ENCODE measurements at regions not wholly inside any gene's neighbourhood (a gene's known extent, or its start where the extent isn't known, plus 50 kb on each side); places are given as distances from the start of the nearest gene placed in this dataset.
"Not testable (repeated sequence)": the region's sequence is repeated elsewhere in the genome, so short reads cannot be mapped to it uniquely, and the experiment has no call there.

- peaks cover 81% of the 10 kb centered on the region for H3K27me3 ChIP-seq (ENCODE audit: insufficient read depth, low read depth, severe bottlenecking)
- DNase-seq = no peak
- H3K9me3 ChIP-seq (ENCODE audit: severe bottlenecking) = no peaks in the 10 kb centered on the region
- H3K27ac ChIP-seq = no peak overlapping the region
- no peak overlapping the region for H3K4me3 ChIP-seq (ENCODE audit: low read depth, low read length)
- no peak for TF ChIP-seq CTCF (IDR thresholded peaks at IDR 0.05; ENCODE audit: low read depth, low read length)
- no peaks in the 10 kb centered on the region for H3K36me3 ChIP-seq
Measured at GRCh38 chr14:97994020-97994531, 1196.9 kb downstream of the VRK1 start.

- H3K9me3 ChIP-seq (ENCODE audit: severe bottlenecking) = no peaks in the 10 kb centered on the region
- no peak for TF ChIP-seq CTCF (IDR thresholded peaks at IDR 0.05; ENCODE audit: low read depth, low read length)
- no peak overlapping the region for H3K4me3 ChIP-seq (ENCODE audit: low read depth, low read length)
- H3K27me3 ChIP-seq (ENCODE audit: insufficient read depth, low read depth, severe bottlenecking) = peaks cover 80% of the 10 kb centered on the region
- no peak overlapping the region for H3K27ac ChIP-seq
- DNase-seq = no peak
- H3K36me3 ChIP-seq = no peaks in the 10 kb centered on the region
Measured at GRCh38 chr14:97995038-97995437, 1197.9 kb downstream of the VRK1 start.

- no peak for TF ChIP-seq CTCF (IDR thresholded peaks at IDR 0.05; ENCODE audit: low read depth, low read length)
- no peaks in the 10 kb centered on the region for H3K9me3 ChIP-seq (ENCODE audit: severe bottlenecking)
- no peak for DNase-seq
- no peak overlapping the region for H3K4me3 ChIP-seq (ENCODE audit: low read depth, low read length)
- H3K27ac ChIP-seq = no peak overlapping the region
- H3K36me3 ChIP-seq = no peaks in the 10 kb centered on the region
- peaks cover 75% of the 10 kb centered on the region for H3K27me3 ChIP-seq (ENCODE audit: insufficient read depth, low read depth, severe bottlenecking)
Measured at GRCh38 chr14:97995531-97995930, 1198.3 kb downstream of the VRK1 start.

GRCh38 chr14:98006008-98006407, 1208.8 kb downstream of the VRK1 start:
- no peak for TF ChIP-seq CTCF (IDR thresholded peaks at IDR 0.05; ENCODE audit: low read depth, low read length)
- Histone ChIP-seq H3K27ac (no peak overlapping the region), H3K36me3 (no peaks in the 10 kb centered on the region), H3K9me3 (ENCODE audit: severe bottlenecking) (no peaks in the 10 kb centered on the region), H3K4me3 (ENCODE audit: low read depth, low read length) (no peak overlapping the region), H3K27me3 (ENCODE audit: insufficient read depth, low read depth, severe bottlenecking) (peaks cover 28% of the 10 kb centered on the region)
- DNase-seq = no peak

GRCh38 chr14:98008381-98009113, 1211.4 kb downstream of the VRK1 start:
- peaks cover 29% of the 10 kb centered on the region for H3K27me3 ChIP-seq (ENCODE audit: insufficient read depth, low read depth, severe bottlenecking)
- TF ChIP-seq CTCF (IDR thresholded peaks at IDR 0.05; ENCODE audit: low read depth, low read length) = no peak
- H3K36me3 ChIP-seq = no peaks in the 10 kb centered on the region
- DNase-seq = no peak
- H3K9me3 ChIP-seq (ENCODE audit: severe bottlenecking) = no peaks in the 10 kb centered on the region
- H3K4me3 ChIP-seq (ENCODE audit: low read depth, low read length) = no peak overlapping the region
- H3K27ac ChIP-seq = no peak overlapping the region

- not testable (repeated sequence) for H3K27ac ChIP-seq; H3K36me3 ChIP-seq; DNase-seq; H3K4me3 ChIP-seq (ENCODE audit: low read depth, low read length); H3K9me3 ChIP-seq (ENCODE audit: severe bottlenecking)
- H3K27me3 ChIP-seq (ENCODE audit: insufficient read depth, low read depth, severe bottlenecking) = peaks cover 30% of the 10 kb centered on the region
Measured at GRCh38 chr14:98009177-98009576, 1212.0 kb downstream of the VRK1 start.
